Activated T-helper 17 cell treated with anti-CD3 and anti-CD28 coated beads, Interleukin-2, amount 50 U/mL, for 72 hours (primary cell): ENCODE measurements at regions not wholly inside any gene's neighbourhood (a gene's known extent, or its start where the extent isn't known, plus 50 kb on each side); places are given as distances from the start of the nearest gene placed in this dataset.
"Not testable (repeated sequence)": the region's sequence is repeated elsewhere in the genome, so short reads cannot be mapped to it uniquely, and the experiment has no call there.

Experiments used
- ATAC-seq: fragments of 150-1000 bp; cut with Tn5 transposase; replicated peaks from 2 replicates; pipeline ENCODE4 v1.10.0; 2021; ENCODE audit warnings: mild to moderate bottlenecking, moderate library complexity
- H3K27ac Mint-ChIP-seq: one replicate; pipeline ENCODE4 v1.8.0; 2022; ENCODE audit warnings: mixed read lengths
- H3K27me3 Mint-ChIP-seq: one replicate; pipeline ENCODE4 v1.8.0; 2022; ENCODE audit warnings: mixed read lengths
- H3K36me3 Mint-ChIP-seq: one replicate; pipeline ENCODE4 v1.8.0; 2022; ENCODE audit warnings: low read depth, mild to moderate bottlenecking, mixed read lengths
- H3K4me1 Mint-ChIP-seq: one replicate; pipeline ENCODE4 v1.8.0; 2022; ENCODE audit warnings: mixed read lengths
- H3K4me3 Mint-ChIP-seq: one replicate; pipeline ENCODE4 v1.8.0; 2022; ENCODE audit warnings: mild to moderate bottlenecking, mixed read lengths
- H3K9me3 Mint-ChIP-seq: one replicate; pipeline ENCODE4 v1.8.0; 2022; ENCODE audit warnings: mixed read lengths

DNA sequence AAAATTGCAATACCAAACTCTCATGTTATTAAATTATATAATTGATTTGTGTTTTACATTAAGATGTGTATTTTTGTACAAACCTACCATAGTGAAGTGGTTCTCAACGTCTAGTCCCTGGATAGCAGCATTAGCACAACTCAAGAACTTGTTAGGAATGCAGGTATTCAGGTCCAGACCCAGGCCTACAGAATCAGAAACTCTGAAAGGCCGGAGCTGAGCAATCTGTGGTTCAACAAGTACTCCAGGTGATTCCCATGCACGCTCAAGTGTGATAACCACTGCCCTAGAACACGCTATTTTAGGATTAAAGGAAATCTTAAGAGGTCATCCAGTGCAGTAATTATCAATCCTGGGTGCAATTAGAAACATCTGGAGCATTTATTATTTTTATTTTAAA is 456.3 kb downstream of the IRS2 start:
- no peaks in the 10 kb centered on the region for H3K9me3 Mint-ChIP-seq
- peaks cover 16% of the 10 kb centered on the region for H3K27me3 Mint-ChIP-seq
- no peaks in the 10 kb centered on the region for H3K4me1 Mint-ChIP-seq
- no peak for ATAC-seq
- no peak overlapping the region for H3K27ac Mint-ChIP-seq
- no peaks in the 10 kb centered on the region for H3K36me3 Mint-ChIP-seq
- no peak overlapping the region for H3K4me3 Mint-ChIP-seq

DNA sequence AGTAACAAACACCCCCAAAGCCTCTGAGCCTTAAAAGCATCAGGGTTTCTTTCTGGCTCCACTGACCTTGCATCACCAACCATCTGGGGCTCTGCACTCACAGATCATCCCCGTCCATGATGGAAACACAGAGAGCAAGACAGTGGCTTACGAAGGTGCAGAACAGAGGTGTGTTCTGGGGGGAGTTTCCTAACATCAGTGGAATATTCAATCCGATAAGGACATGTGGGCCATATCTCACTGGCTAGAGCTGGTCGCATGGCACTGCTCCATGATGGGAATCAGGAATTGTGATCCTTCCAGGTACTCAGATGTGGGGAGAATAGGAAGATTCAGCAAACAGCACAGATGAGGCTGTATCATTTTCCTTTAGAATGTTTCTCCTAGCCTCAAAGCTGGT is 457.2 kb downstream of the IRS2 start:
- Mint-ChIP-seq H3K36me3 (no peaks in the 10 kb centered on the region), H3K27ac (no peak overlapping the region), H3K4me3 (no peak overlapping the region), H3K9me3 (no peaks in the 10 kb centered on the region), H3K27me3 (peaks cover 12% of the 10 kb centered on the region), H3K4me1 (no peaks in the 10 kb centered on the region)
- no peak for ATAC-seq

DNA sequence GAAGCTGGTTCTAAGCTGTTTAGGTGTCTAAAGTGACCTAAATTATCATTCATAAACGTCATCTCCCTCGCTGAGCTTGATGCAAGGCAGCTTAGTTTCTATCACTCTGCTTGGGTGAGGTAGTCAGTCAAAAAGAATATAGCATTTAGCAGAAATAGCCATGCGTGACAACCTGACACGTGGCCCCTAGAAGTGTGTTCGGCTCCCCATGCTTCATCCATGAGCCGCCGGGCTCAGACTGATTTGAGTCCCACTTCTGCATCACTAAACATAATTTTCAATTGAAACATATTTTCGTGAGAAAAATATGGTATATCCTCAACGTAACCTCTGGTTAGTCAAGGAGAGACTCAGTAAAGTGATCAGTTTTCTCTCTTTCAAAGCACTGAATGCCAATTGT is 459.8 kb downstream of the IRS2 start:
- Mint-ChIP-seq H3K4me3 (no peak overlapping the region), H3K36me3 (no peaks in the 10 kb centered on the region), H3K4me1 (no peaks in the 10 kb centered on the region), H3K9me3 (no peaks in the 10 kb centered on the region), H3K27me3 (no peaks in the 10 kb centered on the region), H3K27ac (no peak overlapping the region)
- no peak for ATAC-seq

DNA sequence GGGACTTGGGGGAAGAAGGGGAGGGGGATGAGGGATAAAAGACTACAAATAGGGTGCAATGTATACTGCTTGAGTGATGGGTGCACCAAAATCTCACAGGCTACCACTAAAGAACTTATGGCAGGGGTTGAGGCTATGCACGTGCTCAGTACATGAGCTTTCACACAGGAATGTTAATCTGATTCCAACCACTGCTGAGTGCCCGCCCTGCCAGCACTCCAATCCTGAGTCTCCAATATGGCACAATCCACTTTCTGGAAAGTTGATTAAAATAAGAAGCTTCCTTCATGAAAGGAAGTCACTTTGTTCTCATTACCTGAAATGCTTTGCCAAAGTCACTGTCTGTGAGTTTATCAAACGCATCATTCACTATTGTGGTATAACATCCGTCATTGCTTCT is 463.0 kb downstream of the IRS2 start:
- Mint-ChIP-seq H3K9me3 (peaks cover under 1% of the 10 kb centered on the region), H3K4me3 (no peak overlapping the region), H3K27me3 (peaks cover 10% of the 10 kb centered on the region), H3K36me3 (no peaks in the 10 kb centered on the region), H3K27ac (no peak overlapping the region), H3K4me1 (no peaks in the 10 kb centered on the region)
- no peak for ATAC-seq

DNA sequence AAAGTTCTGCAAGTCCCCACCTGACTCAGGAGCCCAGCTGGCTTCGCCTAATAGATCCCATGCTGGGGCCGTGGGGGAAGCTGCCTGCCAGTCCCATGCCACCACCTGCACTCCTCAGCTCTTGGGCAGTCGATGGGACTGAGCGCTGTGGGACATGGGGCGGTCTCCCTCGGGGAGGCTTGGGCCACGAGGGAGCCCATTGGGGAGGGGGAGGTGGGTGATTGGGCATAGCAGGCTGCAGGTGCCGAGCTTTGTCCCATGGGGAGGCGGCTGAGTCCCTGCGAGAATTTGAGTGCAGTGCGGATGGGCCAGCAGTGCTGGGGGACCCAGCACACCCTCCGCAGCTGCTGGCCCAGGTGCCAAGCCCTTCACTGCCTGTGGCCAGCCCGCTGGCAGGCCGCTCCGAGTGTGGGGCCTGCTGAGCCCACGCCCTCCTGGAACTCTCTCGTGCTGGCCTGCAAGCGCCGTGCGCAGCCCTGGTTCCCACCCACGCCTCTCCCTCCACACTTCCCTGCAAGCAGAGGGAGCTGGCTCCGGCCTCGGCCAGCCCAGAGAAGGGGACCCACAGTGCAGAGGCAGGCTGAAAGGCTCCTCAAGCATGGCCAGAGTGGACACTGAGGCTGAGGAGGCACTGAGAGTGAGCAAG is 467.3 kb downstream of the IRS2 start:
- Mint-ChIP-seq H3K4me1 (no peaks in the 10 kb centered on the region), H3K27me3 (peaks cover 21% of the 10 kb centered on the region), H3K9me3 (peaks cover 3% of the 10 kb centered on the region), H3K36me3 (no peaks in the 10 kb centered on the region), H3K27ac (no peak overlapping the region), H3K4me3 (no peak overlapping the region)
- ATAC-seq, result no peak

DNA sequence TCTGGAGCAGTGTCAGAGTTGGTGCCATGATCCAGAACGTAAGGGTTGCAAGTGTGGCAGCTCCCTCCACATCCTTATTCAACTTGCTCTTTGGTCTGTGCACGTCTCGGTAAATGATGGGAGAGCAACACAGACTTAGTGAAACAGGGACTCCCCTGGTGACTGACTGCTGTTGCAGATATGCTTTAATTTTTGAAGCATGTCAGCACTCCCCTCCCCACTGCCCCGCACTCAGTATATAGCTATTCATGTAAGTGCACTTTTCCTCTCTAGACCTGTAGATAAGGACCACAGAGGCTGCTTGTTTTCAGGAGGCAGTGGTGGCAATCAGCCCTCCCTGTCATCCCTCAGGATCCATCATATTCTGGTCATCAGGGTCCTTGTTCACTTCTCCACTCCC is 470.9 kb downstream of the IRS2 start:
- peaks cover 3% of the 10 kb centered on the region for H3K9me3 Mint-ChIP-seq
- no peaks in the 10 kb centered on the region for H3K36me3 Mint-ChIP-seq
- H3K4me3 Mint-ChIP-seq, result no peak overlapping the region
- no peaks in the 10 kb centered on the region for H3K4me1 Mint-ChIP-seq
- H3K27ac Mint-ChIP-seq, result no peak overlapping the region
- peaks cover 19% of the 10 kb centered on the region for H3K27me3 Mint-ChIP-seq
- ATAC-seq, result no peak

DNA sequence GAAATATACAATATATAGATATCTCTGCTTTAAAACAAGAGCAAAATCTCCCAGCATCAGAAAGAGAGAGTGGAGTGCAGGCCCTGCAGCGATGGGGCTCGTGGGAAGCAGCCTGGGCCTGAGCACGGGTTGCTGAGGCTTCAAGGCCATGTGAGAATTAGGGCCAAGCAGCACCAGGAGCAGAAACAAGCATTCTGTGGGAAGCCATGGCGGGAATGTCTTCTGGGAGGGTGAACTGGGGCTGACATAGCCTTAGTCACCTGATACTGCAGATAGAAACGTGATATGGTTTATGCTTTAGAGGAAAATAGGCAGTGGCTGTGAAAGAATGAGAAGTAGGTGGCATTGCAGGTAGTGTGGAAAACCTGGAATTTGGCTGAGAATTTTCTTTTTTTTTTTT is 472.3 kb downstream of the IRS2 start:
- H3K36me3 Mint-ChIP-seq, result no peaks in the 10 kb centered on the region
- peaks cover 13% of the 10 kb centered on the region for H3K27me3 Mint-ChIP-seq
- no peak overlapping the region for H3K27ac Mint-ChIP-seq
- H3K4me1 Mint-ChIP-seq, result no peaks in the 10 kb centered on the region
- no peak for ATAC-seq
- H3K4me3 Mint-ChIP-seq, result no peak overlapping the region
- peaks cover 3% of the 10 kb centered on the region for H3K9me3 Mint-ChIP-seq

DNA sequence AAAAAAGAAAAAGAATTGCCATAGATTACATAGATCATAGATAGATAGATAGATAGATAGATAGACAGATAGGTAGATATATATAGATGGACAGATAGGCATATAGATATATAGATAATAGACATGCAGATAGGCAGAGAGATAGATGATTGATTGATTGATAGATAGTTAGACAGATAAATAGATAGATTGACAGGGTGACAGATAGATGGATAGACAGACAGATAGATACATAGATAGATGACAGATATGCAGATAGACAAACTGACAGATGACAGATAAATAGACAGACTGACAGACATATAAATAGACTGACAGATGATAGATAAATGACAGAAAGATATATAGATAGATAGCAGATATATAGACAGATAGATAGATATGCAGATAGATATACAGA is 474.0 kb downstream of the IRS2 start:
- Mint-ChIP-seq H3K36me3 (no peaks in the 10 kb centered on the region), H3K4me1 (no peaks in the 10 kb centered on the region), H3K27ac (no peak overlapping the region), H3K27me3 (peaks cover 13% of the 10 kb centered on the region), H3K4me3 (no peak overlapping the region), H3K9me3 (no peaks in the 10 kb centered on the region)
- no peak for ATAC-seq

DNA sequence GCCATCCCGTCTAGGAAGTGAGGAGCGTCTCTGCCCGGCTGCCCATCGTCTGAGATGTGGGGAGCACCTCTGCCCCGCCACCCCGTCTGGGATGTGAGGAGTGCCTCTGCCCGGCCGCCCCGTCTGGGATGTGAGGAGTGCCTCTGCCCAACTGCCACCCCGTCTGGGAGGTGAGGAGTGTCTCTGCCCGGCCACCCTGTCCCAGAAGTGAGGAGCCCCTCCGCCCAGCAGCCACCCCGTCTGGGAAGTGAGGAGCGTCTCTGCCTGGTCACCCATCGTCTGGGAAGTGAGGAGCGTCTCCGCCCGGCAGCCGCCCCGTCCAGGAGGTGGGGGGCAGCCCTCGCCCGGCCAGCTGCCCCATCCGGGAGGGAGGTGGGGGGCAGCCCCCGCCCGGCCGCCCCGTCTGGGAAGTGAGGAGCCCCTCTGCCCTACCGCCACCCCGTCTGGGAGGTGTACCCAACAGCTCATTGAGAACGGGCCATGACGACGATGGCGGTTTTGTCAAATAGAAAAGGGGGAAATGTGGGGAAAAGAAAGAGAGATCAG is 474.9 kb downstream of the IRS2 start:
- H3K4me3 Mint-ChIP-seq, ATAC-seq, H3K27me3 Mint-ChIP-seq, H3K36me3 Mint-ChIP-seq, H3K4me1 Mint-ChIP-seq, H3K27ac Mint-ChIP-seq, H3K9me3 Mint-ChIP-seq: not testable (repeated sequence)

DNA sequence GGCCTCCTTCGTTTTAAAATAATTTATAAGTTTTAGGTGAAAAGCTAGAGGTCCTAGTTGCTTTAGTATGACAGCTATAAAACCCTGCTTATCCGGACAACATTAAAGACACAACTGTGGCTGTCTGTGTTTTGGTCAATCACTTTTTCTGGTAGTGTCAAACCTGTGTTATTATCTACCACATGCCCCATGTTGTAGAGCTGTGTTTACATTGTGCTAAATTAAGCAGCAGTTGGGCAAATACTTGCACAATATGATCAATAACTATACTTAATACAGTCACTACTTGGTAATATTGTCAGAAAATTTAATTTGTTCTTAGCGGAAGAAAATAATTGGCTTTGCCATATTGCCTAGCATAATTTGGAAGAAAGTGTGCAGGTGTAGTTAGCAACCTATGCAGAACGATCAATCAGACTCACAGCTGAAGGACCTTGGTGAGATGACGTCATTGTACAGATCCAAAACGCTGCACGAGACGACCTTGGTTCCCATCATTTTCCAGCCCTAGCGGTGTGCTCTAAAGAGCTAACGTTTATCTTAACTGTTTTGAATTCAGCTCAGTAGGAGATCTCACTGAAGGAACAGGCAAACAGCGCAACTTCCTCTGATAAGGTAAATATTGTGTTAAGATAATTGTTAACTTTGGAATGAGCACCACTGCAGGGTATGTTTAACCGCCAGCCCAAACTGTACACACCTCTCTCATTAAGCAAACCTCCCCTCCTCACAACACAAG is 476.6 kb downstream of the IRS2 start:
- Mint-ChIP-seq H3K9me3 (no peaks in the 10 kb centered on the region), H3K4me3 (no peak overlapping the region), H3K27ac (no peak overlapping the region), H3K36me3 (no peaks in the 10 kb centered on the region), H3K27me3 (peaks cover 3% of the 10 kb centered on the region), H3K4me1 (no peaks in the 10 kb centered on the region)
- no peak for ATAC-seq

DNA sequence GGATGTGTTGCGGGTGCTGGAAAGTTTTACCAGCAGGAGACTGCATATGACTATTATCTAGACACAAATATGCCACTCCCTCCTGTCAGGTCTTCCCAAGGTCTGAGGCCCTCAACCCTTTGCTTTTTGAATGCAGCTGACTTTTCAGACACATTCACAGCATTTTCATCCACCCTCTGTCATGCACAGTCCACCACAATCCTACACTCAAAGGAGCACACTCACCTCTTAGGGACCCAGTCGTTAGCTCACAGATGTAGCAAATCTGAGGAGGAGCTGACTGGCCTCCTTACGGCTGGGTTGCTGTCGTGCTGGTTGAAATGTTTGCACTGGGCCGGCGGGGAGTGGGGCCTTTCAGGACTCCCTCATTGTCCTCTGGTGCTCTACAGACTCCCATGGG is 479.4 kb downstream of the IRS2 start:
- Mint-ChIP-seq H3K9me3 (no peaks in the 10 kb centered on the region), H3K4me3 (no peak overlapping the region), H3K4me1 (no peaks in the 10 kb centered on the region), H3K27me3 (no peaks in the 10 kb centered on the region), H3K36me3 (no peaks in the 10 kb centered on the region), H3K27ac (no peak overlapping the region)
- ATAC-seq, result no peak

DNA sequence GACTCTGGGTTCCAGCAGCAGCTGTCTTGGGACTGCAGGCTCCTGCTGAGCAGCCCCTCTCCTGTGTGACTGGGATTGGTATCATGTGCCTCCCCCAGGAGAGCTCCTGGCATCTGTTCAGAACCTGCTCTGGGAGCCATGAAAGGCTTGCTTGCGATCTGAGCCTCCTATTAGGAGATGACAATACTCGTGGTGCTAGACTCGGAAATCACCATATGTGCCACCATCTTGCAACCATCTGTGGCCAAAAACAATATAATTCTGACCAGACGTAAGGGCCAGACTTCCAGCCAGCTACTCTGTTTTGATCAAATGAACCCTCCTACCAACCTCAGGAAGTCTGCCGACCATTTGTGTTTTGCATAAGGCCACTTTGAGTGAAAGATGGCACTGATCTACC is 484.7 kb downstream of the IRS2 start:
- peaks cover 6% of the 10 kb centered on the region for H3K27me3 Mint-ChIP-seq
- ATAC-seq, result no peak
- no peaks in the 10 kb centered on the region for H3K9me3 Mint-ChIP-seq
- H3K36me3 Mint-ChIP-seq, result no peaks in the 10 kb centered on the region
- H3K4me1 Mint-ChIP-seq, result no peaks in the 10 kb centered on the region
- no peak overlapping the region for H3K4me3 Mint-ChIP-seq
- H3K27ac Mint-ChIP-seq, result no peak overlapping the region

DNA sequence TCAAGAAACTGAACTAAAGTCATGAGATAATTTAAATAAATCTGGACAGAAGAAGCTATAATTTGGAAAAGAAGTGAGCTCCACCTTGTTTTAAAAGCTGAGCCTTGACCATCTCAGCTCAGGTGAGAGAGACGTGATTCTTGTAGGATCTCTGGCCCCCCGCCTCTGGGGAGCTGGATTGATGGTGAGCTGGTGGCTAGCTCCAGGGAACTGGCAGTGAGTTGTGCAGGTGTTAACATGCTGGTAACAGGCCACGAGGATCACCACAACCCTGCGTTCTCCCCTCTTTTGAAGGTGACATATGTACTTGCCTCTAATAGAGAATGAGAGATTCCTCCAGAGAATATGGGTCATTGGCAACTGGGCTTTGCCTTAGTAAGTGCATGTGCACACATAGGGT is 485.1 kb downstream of the IRS2 start:
- peaks cover 6% of the 10 kb centered on the region for H3K27me3 Mint-ChIP-seq
- H3K4me3 Mint-ChIP-seq, result no peak overlapping the region
- H3K9me3 Mint-ChIP-seq, result no peaks in the 10 kb centered on the region
- H3K27ac Mint-ChIP-seq, result no peak overlapping the region
- ATAC-seq, result no peak
- H3K4me1 Mint-ChIP-seq, result no peaks in the 10 kb centered on the region
- no peaks in the 10 kb centered on the region for H3K36me3 Mint-ChIP-seq

DNA sequence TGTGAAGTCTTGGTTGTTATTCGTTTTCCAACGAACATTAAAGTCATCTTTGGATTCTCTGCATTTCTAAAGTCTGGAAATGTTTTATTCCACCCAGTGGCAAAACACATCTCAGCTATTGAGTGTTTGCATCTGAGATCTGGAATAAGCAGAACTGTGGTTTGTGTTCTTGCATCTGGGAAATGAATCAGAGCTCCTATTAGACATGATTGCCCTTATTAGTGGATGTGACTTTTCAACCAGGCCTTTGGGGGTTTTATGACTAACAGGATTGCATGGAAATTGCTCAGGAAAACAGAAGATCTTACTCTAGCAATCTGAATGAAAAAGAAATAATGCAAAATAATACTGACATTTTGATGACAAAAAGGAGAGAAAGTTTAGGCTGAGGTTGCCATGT is 488.8 kb downstream of the IRS2 start:
- Mint-ChIP-seq H3K4me1 (no peaks in the 10 kb centered on the region), H3K9me3 (no peaks in the 10 kb centered on the region), H3K27me3 (peaks cover 6% of the 10 kb centered on the region), H3K27ac (no peak overlapping the region), H3K36me3 (no peaks in the 10 kb centered on the region), H3K4me3 (no peak overlapping the region)
- ATAC-seq, result no peak

DNA sequence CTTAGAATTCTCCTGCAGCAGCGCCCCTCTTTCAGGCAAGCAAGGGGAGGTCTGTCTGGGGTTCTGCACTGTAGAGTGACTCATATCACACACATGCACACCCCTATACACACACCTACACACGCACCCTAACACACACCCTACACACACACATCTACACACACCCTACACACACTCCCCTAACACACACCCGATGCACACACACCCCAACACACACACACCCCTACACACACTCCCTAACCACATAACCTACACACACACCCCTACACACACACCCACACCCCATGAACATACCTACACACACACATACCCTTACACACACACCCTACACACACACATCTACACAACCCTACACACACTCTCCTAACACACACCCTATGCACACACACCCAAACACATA is 493.2 kb downstream of the IRS2 start:
- Mint-ChIP-seq H3K9me3 (no peaks in the 10 kb centered on the region), H3K27me3 (peaks cover 6% of the 10 kb centered on the region), H3K4me3 (no peak overlapping the region), H3K36me3 (no peaks in the 10 kb centered on the region), H3K4me1 (no peaks in the 10 kb centered on the region), H3K27ac (no peak overlapping the region)
- no peak for ATAC-seq
